IMR-90 (cell line): ENCODE measurements at regions not wholly inside any gene's neighbourhood (a gene's known extent, or its start where the extent isn't known, plus 50 kb on each side); places are given as distances from the start of the nearest gene placed in this dataset.

ENCODE experiments used
- ATAC-seq: fragments of 200-7000 bp; cut with Tn5 transposase; 2 replicates; pipeline ENCODE4 v1.9.1; 2020; ENCODE audit warnings: low read depth, mild to moderate bottlenecking, moderate library complexity
- BruUV-seq: library from RNA; stranded (reverse); fragments of 400-500 nt; replicated peaks from 2 replicates; lab custom pipeline; 2021; lab: Mats Ljungman, UMichigan
- CTCF ChIA-PET: fragments of 300-600 bp; formaldehyde crosslinking; extraction: SDS; loops from one replicate; lab custom pipeline; 2021; ENCODE audit warnings: antibody characterized with exemption; lab: Yijun Ruan, JAX
- POLR2A ChIA-PET: fragments of 300-600 bp; sonication (Branson Sonifier 250); formaldehyde crosslinking; loops from one replicate; lab custom pipeline; 2022; ENCODE audit warnings: antibody characterized with exemption; ENCODE audit not compliant: unreplicated experiment; lab: Charles Lee
- DNase-seq: peaks from one replicate; pipeline ENCODE4 v3.0.0; 2013
- H2AFZ ChIP-seq: replicated peaks from 2 replicates; pipeline ENCODE3; 2013; ENCODE audit warnings: low read length, mild to moderate bottlenecking; ENCODE audit not compliant: poor library complexity
- H2AK5ac ChIP-seq: 2 replicates; pipeline ENCODE4 v1.6.1; 2013; ENCODE audit warnings: low read depth, low read length, inconsistent platforms
- H2AK9ac ChIP-seq: replicated peaks from 2 replicates; pipeline ENCODE3; 2013; ENCODE audit warnings: mild to moderate bottlenecking, low read depth, low read length, moderate library complexity; ENCODE audit not compliant: poor library complexity
- H2BK120ac ChIP-seq: 2 replicates; pipeline ENCODE4 v1.6.1; 2013; ENCODE audit warnings: low read depth, low read length, inconsistent platforms
- H2BK15ac ChIP-seq: 3 replicates; pipeline ENCODE4 v1.6.1; 2013; ENCODE audit warnings: low read depth, low read length, inconsistent platforms
- H2BK20ac ChIP-seq: 2 replicates; pipeline ENCODE4 v1.6.1; 2013; ENCODE audit warnings: low read depth, mild to moderate bottlenecking, inconsistent platforms, low read length, moderate library complexity
- H2BK5ac ChIP-seq: 2 replicates; pipeline ENCODE4 v1.6.1; 2013; ENCODE audit warnings: mild to moderate bottlenecking, low read depth, low read length, inconsistent platforms; ENCODE audit not compliant: poor library complexity, severe bottlenecking
- H3K14ac ChIP-seq: replicated peaks from 2 replicates; pipeline ENCODE4 v1.6.1; 2013; ENCODE audit warnings: low read depth, low read length, inconsistent platforms
- H3K18ac ChIP-seq: 2 replicates; pipeline ENCODE4 v1.6.1; 2013; ENCODE audit warnings: low read depth, low read length, control low read depth
- H3K23ac ChIP-seq: 2 replicates; pipeline ENCODE4 v1.6.1; 2013; ENCODE audit warnings: low read depth, low read length, inconsistent platforms
- H3K27ac ChIP-seq: 2 replicates; pipeline ENCODE4 v1.5.1; 2013; ENCODE audit warnings: mild to moderate bottlenecking, control low read depth, low read length; ENCODE audit not compliant: insufficient read depth
- H3K27me3 ChIP-seq: 2 replicates; pipeline ENCODE4 v1.6.1; 2013; ENCODE audit warnings: low read length; ENCODE audit not compliant: control insufficient read depth, insufficient read depth
- H3K36me3 ChIP-seq: 2 replicates; pipeline ENCODE4 v1.6.1; 2013; ENCODE audit warnings: low read length, mixed read lengths; ENCODE audit not compliant: control insufficient read depth, insufficient read depth
- H3K4ac ChIP-seq: 2 replicates; pipeline ENCODE4 v1.6.1; 2013; ENCODE audit warnings: low read depth, low read length, inconsistent platforms
- H3K4me1 ChIP-seq: 2 replicates; pipeline ENCODE4 v1.6.1; 2013; ENCODE audit warnings: low read length, mixed read lengths; ENCODE audit not compliant: control insufficient read depth, insufficient read depth
- H3K4me2 ChIP-seq: 2 replicates; pipeline ENCODE4 v1.6.1; 2013; ENCODE audit warnings: low read depth, mild to moderate bottlenecking, control low read depth, low read length, moderate library complexity
- H3K4me3 ChIP-seq: 2 replicates; pipeline ENCODE4 v1.5.1; 2013; ENCODE audit warnings: low read depth, mild to moderate bottlenecking, control low read depth, low read length, moderate library complexity; ENCODE audit not compliant: insufficient read depth
- H3K56ac ChIP-seq: 2 replicates; pipeline ENCODE4 v1.6.1; 2013; ENCODE audit warnings: low read length, inconsistent platforms; ENCODE audit not compliant: insufficient read depth; ENCODE audit errors: extremely low read depth
- H3K79me1 ChIP-seq, 2 experiments: 2 replicates each; pipeline ENCODE4 v1.6.1; 2013; ENCODE audit warnings: low read length in 2 of 2, inconsistent platforms in 1 of 2, low read depth in 1 of 2
- H3K9ac ChIP-seq: 2 replicates; pipeline ENCODE4 v1.6.1; 2013; ENCODE audit warnings: low read depth, low read length, control low read depth
- H3K9me1 ChIP-seq: 2 replicates; pipeline ENCODE4 v1.6.1; 2013; ENCODE audit warnings: low read length, inconsistent platforms; ENCODE audit not compliant: insufficient read depth
- H3K9me3 ChIP-seq: 2 replicates; pipeline ENCODE4 v1.6.1; 2013; ENCODE audit warnings: low read length; ENCODE audit not compliant: control insufficient read depth, insufficient read depth
- H4K20me1 ChIP-seq: 2 replicates; pipeline ENCODE4 v1.6.1; 2013; ENCODE audit warnings: low read length, inconsistent platforms; ENCODE audit not compliant: insufficient read depth
- H4K5ac ChIP-seq: 2 replicates; pipeline ENCODE4 v1.6.1; 2013; ENCODE audit warnings: mild to moderate bottlenecking, low read depth, low read length, control low read depth
- H4K8ac ChIP-seq, 2 experiments: 2 replicates each; pipeline ENCODE4 v1.6.1; 2013; ENCODE audit warnings: low read depth in 2 of 2, low read length in 2 of 2, control low read depth in 1 of 2, inconsistent platforms in 1 of 2
- H4K91ac ChIP-seq: 2 replicates; pipeline ENCODE4 v1.6.1; 2013; ENCODE audit warnings: low read depth, low read length, inconsistent platforms; ENCODE audit not compliant: insufficient read depth
- CEBPB ChIP-seq: IDR thresholded peaks from 2 replicates; pipeline ENCODE4 v1.6.1; 2012; ENCODE audit warnings: low read depth, low read length, improper control_type of control experiment
- CHD1 ChIP-seq: IDR thresholded peaks from 2 replicates; pipeline ENCODE4 v1.6.1; 2012; ENCODE audit warnings: low read depth, low read length, improper control_type of control experiment
- CTCF ChIP-seq: conservative IDR thresholded peaks from 2 replicates; pipeline ENCODE4 v1.5.1; 2012; ENCODE audit warnings: mild to moderate bottlenecking, low read depth, low read length, improper control_type of control experiment
- FOS ChIP-seq: fragments of 150-350 bp; IDR thresholded peaks from 2 replicates; pipeline ENCODE4 v1.6.1; 2016; ENCODE audit warnings: low read depth, low read length
- MAZ ChIP-seq: IDR thresholded peaks from 2 replicates; pipeline ENCODE4 v1.6.1; 2012; ENCODE audit warnings: low read depth, mild to moderate bottlenecking, low read length, improper control_type of control experiment, moderate library complexity, borderline replicate concordance
- MXI1 ChIP-seq: IDR thresholded peaks from 2 replicates; pipeline ENCODE4 v1.6.1; 2012; ENCODE audit warnings: low read depth, mild to moderate bottlenecking, low read length, moderate library complexity, borderline replicate concordance
- POLR2A ChIP-seq: IDR thresholded peaks from 2 replicates; pipeline ENCODE4 v1.6.1; 2012; ENCODE audit warnings: mild to moderate bottlenecking, low read depth, low read length
- RCOR1 ChIP-seq: IDR thresholded peaks from 2 replicates; pipeline ENCODE4 v1.6.1; 2012; ENCODE audit warnings: mild to moderate bottlenecking, low read length, improper control_type of control experiment; ENCODE audit not compliant: insufficient replicate concordance
- RFX5 ChIP-seq: IDR thresholded peaks from 2 replicates; pipeline ENCODE4 v1.8.0; 2012; ENCODE audit warnings: low read depth, mild to moderate bottlenecking, low read length, moderate library complexity
- WGBS, 2 experiments: methylation state at CpG; one replicate each; pipeline versions ENCODE4 v1.1.5 to v1.1.7; 2013; ENCODE audit warnings: missing lambda C conversion rate in 2 of 2; ENCODE audit not compliant: insufficient read length in 1 of 2; ENCODE audit errors: extremely low coverage in 2 of 2; 5-methylcytosine and 5-hydroxymethylcytosine counted together
- dilution Hi-C: fragments of 300-500 bp; cut with HindIII; formaldehyde crosslinking; loops from one replicate; pipeline ENCODE4 v1.14.3; 2018; ENCODE audit warnings: low sequenced_read_pairs; ENCODE audit not compliant: unreplicated experiment
- in situ Hi-C: fragments of 300-500 bp; cut with MboI; formaldehyde crosslinking; loops from 3 replicates; pipeline ENCODE4 v1.14.3; 2019; ENCODE audit warnings: low sequenced_read_pairs, inconsistent platforms, mixed read lengths
- intact Hi-C: fragments of 100-400 bp; cut with micrococcal nuclease; formaldehyde crosslinking; loops from 2 replicates; pipeline ENCODE4 v1.10.0; 2022

- no peak for ATAC-seq
- WGBS, 2 experiments = 45% methylated on average over 4 of the region's 5 CpGs; no CpG with 5 or more reads in 1 of the 2 experiments
Measured at GRCh38 chr1:29417971-29418370, 181.6 kb downstream of the PTPRU start.

More at GRCh38 chr1:29417971-29418370, 181.6 kb downstream of the PTPRU start:
- Histone ChIP-seq H4K5ac (no peak overlapping the region), H2BK120ac (no peak overlapping the region), H2BK15ac (no peak overlapping the region), H2AK5ac (no peak overlapping the region), H3K23ac (no peak overlapping the region), H3K79me1 (no peaks in the 10 kb centered on the region), H2BK5ac (no peak overlapping the region), H3K9me1 (no peaks in the 10 kb centered on the region), H2AFZ (no peak overlapping the region), H3K9me3 (no peaks in the 10 kb centered on the region), H3K14ac (no peak overlapping the region), H3K4ac (no peak overlapping the region), H3K9ac (no peak overlapping the region), H3K4me3 (no peak overlapping the region), H3K36me3 (no peaks in the 10 kb centered on the region), H2AK9ac (no peak overlapping the region), H3K56ac (no peak overlapping the region), H3K4me2 (no peak overlapping the region), H4K20me1 (no peaks in the 10 kb centered on the region), H4K8ac (no peak overlapping the region), H3K4me1 (no peaks in the 10 kb centered on the region), H3K18ac (no peak overlapping the region), H4K91ac (no peak overlapping the region), H2BK20ac (no peak overlapping the region), H3K27me3 (no peaks in the 10 kb centered on the region), H3K27ac (no peak overlapping the region)
- DNase-seq = no peak
- dilution Hi-C loops (no loop called here), in situ Hi-C loops (no loop called here), intact Hi-C loops (no loop called here)
- BruUV-seq = no TSS peak
- POLR2A ChIA-PET = no interaction called here
- TF ChIP-seq CEBPB = no peak
- TF ChIP-seq POLR2A = no peak
- no peak for TF ChIP-seq MAZ
- no peak for TF ChIP-seq FOS
- no peak for TF ChIP-seq CHD1
- TF ChIP-seq RFX5 = no peak
- no peak for TF ChIP-seq CTCF
- TF ChIP-seq MXI1 = no peak
- no peak for TF ChIP-seq RCOR1
- CTCF ChIA-PET = no interaction called here
